OCI-LY3 (cell line): ENCODE measurements at regions not wholly inside any gene's neighbourhood (a gene's known extent, or its start where the extent isn't known, plus 50 kb on each side); places are given as distances from the start of the nearest gene placed in this dataset.

ENCODE experiments used
- EZH2phosphoT487 ChIP-seq: fragments of 200-600 bp; shearing (Covaris generic); IDR thresholded peaks from 2 replicates; pipeline ENCODE4 v1.6.1; 2018; ENCODE audit warnings: antibody characterized with exemption, mixed run types, low read depth
- TF ChIP-seq, protein P1 (sequence below): fragments of 200-600, 300-600 bp; sonication (generic); IDR thresholded peaks from 2 replicates; pipeline ENCODE4 v1.5.1; 2014; ENCODE audit warnings: antibody characterized with exemption, low read length, low read depth

DNA sequence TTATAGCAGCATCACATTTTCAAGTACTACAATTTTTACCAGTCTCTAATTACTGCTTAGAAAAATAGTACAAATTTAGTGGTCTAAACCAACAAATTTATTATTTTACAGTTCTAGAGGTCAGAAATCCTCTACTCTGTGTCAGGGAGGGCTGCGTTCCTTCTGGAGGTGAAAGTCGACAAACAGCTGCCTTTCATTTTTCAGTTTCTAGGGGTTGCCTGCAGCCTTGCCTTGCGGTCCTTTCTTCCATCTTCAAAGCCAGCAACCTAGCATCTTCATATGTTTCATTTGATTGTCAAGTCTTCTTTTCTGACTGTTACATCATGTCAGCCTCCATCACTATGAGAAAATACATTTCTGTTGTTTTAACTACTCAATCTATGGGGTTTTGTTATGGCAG, 1022.1 kb downstream of the CDH18 start:
- TF ChIP-seq, protein P1, sequence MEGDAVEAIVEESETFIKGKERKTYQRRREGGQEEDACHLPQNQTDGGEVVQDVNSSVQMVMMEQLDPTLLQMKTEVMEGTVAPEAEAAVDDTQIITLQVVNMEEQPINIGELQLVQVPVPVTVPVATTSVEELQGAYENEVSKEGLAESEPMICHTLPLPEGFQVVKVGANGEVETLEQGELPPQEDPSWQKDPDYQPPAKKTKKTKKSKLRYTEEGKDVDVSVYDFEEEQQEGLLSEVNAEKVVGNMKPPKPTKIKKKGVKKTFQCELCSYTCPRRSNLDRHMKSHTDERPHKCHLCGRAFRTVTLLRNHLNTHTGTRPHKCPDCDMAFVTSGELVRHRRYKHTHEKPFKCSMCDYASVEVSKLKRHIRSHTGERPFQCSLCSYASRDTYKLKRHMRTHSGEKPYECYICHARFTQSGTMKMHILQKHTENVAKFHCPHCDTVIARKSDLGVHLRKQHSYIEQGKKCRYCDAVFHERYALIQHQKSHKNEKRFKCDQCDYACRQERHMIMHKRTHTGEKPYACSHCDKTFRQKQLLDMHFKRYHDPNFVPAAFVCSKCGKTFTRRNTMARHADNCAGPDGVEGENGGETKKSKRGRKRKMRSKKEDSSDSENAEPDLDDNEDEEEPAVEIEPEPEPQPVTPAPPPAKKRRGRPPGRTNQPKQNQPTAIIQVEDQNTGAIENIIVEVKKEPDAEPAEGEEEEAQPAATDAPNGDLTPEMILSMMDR = no peak
- TF ChIP-seq EZH2phosphoT487 = no peak
